IPS DF 6.9 (cell line): ENCODE measurements at regions not wholly inside any gene's neighbourhood (a gene's known extent, or its start where the extent isn't known, plus 50 kb on each side); places are given as distances from the start of the nearest gene placed in this dataset.

Experiments
- DNase-seq: peaks from one replicate; pipeline ENCODE4 v3.0.0-alpha.2; 2013; ENCODE audit warnings: low read depth, low spot score
- H3K27ac ChIP-seq: one replicate; pipeline ENCODE4 v1.5.1; 2013; ENCODE audit warnings: low read length, control low read depth
- H3K27me3 ChIP-seq: 2 replicates; pipeline ENCODE4 v1.6.1; 2013; ENCODE audit warnings: mild to moderate bottlenecking, low read length; ENCODE audit not compliant: control insufficient read depth, insufficient read depth
- H3K36me3 ChIP-seq: 2 replicates; pipeline ENCODE4 v1.6.1; 2013; ENCODE audit warnings: low read length; ENCODE audit not compliant: control insufficient read depth, insufficient read depth
- H3K4me1 ChIP-seq: 2 replicates; pipeline ENCODE4 v1.6.1; 2013; ENCODE audit warnings: low read length; ENCODE audit not compliant: control insufficient read depth, insufficient read depth
- H3K4me3 ChIP-seq: 2 replicates; pipeline ENCODE4 v1.5.1; 2013; ENCODE audit warnings: mild to moderate bottlenecking, low read length
- H3K9me3 ChIP-seq: 2 replicates; pipeline ENCODE4 v1.6.1; 2013; ENCODE audit warnings: low read length, inconsistent platforms; ENCODE audit not compliant: control insufficient read depth, insufficient read depth
- WGBS: extraction: QIAGEN DNeasy Blood & Tissue Kit; methylation state at CpG from one replicate; pipeline ENCODE4 v1.1.7; 2013; ENCODE audit warnings: mixed read lengths, missing lambda C conversion rate; ENCODE audit not compliant: insufficient read length, insufficient coverage; 5-methylcytosine and 5-hydroxymethylcytosine counted together

DNA sequence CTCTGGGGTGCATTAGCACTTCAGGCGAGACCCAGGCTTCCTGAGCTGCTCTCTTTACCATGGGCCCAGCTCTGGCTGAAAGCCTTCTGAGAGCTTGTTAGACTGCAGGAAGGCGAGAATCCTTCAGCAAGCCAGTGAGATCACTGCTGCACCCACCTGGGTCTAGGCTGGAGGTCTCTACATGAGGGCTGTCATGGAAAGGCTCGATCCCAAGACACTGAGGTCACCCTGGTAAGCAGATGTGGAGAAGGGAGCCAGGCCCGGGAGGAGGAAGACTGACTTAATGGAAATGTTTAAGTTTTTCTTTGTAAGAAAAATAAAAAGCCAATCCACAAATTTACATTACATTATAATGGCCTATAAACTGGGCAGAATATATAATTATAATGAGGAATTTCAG, 684.5 kb downstream of the TNS3 start:
- no peaks in the 10 kb centered on the region for H3K4me1 ChIP-seq
- no peak overlapping the region for H3K27ac ChIP-seq
- no peak overlapping the region for H3K4me3 ChIP-seq
- no peak for DNase-seq
- H3K27me3 ChIP-seq = no peaks in the 10 kb centered on the region
- no CpG with 5 or more reads among the region's 4 CpGs for WGBS
- H3K36me3 ChIP-seq = no peaks in the 10 kb centered on the region
- no peaks in the 10 kb centered on the region for H3K9me3 ChIP-seq

GRCh38 chr7:46886669-46887374, 695.1 kb downstream of the TNS3 start:
- no peak for DNase-seq
- H3K4me1 ChIP-seq = no peaks in the 10 kb centered on the region
- no peaks in the 10 kb centered on the region for H3K9me3 ChIP-seq
- no peaks in the 10 kb centered on the region for H3K36me3 ChIP-seq
- H3K27me3 ChIP-seq = no peaks in the 10 kb centered on the region
- WGBS = no CpG with 5 or more reads among the region's 8 CpGs
- H3K4me3 ChIP-seq = no peak overlapping the region
- no peak overlapping the region for H3K27ac ChIP-seq

DNA sequence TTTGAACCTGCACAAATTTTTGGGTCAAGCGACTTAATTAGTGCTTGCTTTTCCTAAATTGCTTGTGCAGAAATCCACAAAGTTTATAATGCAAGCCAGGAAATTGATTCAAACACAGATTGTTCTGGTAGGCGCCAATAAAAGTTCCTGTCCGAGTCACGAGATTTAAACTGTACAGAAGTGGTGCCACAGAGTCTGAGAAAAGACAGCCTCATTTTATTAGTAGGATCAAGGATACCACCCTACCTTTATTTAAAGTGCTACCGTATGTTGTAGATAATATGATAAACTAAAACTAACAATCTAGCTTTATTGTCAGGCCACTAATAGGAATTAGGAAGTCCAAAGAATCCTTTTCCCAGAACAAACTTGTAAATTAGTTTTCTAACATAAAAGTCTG, 696.7 kb downstream of the TNS3 start:
- no peaks in the 10 kb centered on the region for H3K4me1 ChIP-seq
- no CpG with 5 or more reads among the region's 5 CpGs for WGBS
- H3K27ac ChIP-seq = no peak overlapping the region

DNA sequence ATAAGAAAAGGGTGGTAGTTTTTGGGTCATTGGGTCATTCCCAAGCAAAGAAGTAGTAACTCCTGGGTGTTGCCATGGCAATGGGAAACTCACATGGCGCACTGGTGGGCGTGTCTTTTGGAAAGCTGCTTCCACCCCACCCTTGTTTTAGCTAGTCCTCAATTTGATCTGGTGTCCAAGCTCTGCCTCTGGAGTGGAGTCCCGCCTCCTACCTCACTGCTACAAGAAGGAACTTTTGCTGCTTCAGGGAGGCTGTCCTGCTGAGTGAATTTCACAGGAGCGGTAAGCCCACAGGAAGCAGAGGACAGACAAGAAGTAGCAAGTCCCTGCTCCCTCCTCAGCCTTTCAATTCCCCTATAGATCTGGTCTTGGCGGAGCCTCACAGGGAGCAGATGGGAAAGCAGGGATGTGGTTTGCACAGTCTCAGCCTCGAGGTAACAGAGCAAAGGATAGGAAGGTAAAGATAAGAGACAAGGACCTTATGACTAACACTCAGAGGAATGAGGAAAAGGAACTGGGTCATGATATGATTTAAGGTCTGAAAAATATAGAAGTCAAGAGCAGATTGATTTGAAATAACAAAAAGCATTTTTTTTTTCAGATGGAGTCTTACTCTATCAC, 700.3 kb downstream of the TNS3 start:
- no peak overlapping the region for H3K27ac ChIP-seq
- H3K9me3 ChIP-seq = no peaks in the 10 kb centered on the region
- no CpG with 5 or more reads among the region's 6 CpGs for WGBS
- H3K4me3 ChIP-seq = no peak overlapping the region
- no peaks in the 10 kb centered on the region for H3K4me1 ChIP-seq
- no peaks in the 10 kb centered on the region for H3K27me3 ChIP-seq
- peak; percentile 5 for DNase-seq
- no peaks in the 10 kb centered on the region for H3K36me3 ChIP-seq

More for the DNA sequence above, 696.7 kb downstream of the TNS3 start:
- Histone ChIP-seq H3K27me3 (no peaks in the 10 kb centered on the region), H3K9me3 (no peaks in the 10 kb centered on the region), H3K4me3 (no peak overlapping the region), H3K36me3 (no peaks in the 10 kb centered on the region)
- DNase-seq = no peak

- H3K4me3 ChIP-seq = no peak overlapping the region
- H3K27ac ChIP-seq = no peak overlapping the region
- no peaks in the 10 kb centered on the region for H3K36me3 ChIP-seq
- no peak for DNase-seq
- H3K4me1 ChIP-seq = no peaks in the 10 kb centered on the region
- no CpG with 5 or more reads among the region's 7 CpGs for WGBS
- H3K9me3 ChIP-seq = no peaks in the 10 kb centered on the region
- no peaks in the 10 kb centered on the region for H3K27me3 ChIP-seq
Observed at GRCh38 chr7:46880508-46881196, 701.3 kb downstream of the TNS3 start.

DNA sequence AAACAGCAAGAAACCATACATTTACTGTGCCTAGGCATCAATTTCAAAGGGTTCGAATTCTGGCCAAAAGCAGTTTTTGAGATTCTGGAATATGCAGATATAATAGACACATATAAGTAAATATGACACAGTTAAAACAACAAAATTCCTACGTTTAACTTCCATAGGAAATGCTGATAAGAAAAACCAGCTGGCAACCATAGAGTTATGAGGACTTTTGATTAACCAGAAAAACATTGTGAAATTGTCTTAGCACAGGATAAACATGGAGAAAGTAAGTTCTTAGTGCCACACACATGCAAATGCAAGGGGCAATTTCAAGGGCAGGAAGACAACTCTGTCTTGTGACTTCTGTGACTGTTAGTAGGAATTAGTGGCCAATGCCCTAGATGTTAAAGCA, 702.1 kb downstream of the TNS3 start:
- no peak overlapping the region for H3K27ac ChIP-seq
- no peaks in the 10 kb centered on the region for H3K4me1 ChIP-seq
- DNase-seq = no peak
- H3K36me3 ChIP-seq = no peaks in the 10 kb centered on the region
- H3K9me3 ChIP-seq = no peaks in the 10 kb centered on the region
- WGBS = no CpG with 5 or more reads among the region's 2 CpGs
- H3K4me3 ChIP-seq = no peak overlapping the region
- H3K27me3 ChIP-seq = no peaks in the 10 kb centered on the region

DNA sequence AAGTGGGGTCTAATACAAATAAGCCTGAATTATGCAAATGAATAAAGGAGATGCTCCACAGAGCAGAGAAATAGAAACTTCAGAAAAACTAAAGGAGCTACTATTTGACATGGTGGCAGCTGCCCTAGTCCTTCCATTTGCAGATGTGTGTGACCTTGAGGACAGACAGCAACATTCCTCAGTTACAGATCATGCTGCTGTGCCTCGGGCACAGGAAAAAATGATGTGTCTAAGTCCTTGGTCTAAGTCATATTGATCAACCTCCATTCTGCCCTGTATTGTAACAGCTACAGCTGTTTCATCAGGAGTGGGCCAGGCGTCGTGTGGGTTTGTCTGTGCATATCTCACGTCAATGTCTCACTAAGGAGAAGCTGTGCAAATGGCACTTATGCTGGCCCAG, 710.4 kb downstream of the TNS3 start:
- Histone ChIP-seq H3K27ac (no peak overlapping the region), H3K9me3 (no peaks in the 10 kb centered on the region), H3K4me3 (no peak overlapping the region), H3K4me1 (no peaks in the 10 kb centered on the region), H3K27me3 (no peaks in the 10 kb centered on the region), H3K36me3 (no peaks in the 10 kb centered on the region)
- no CpG with 5 or more reads among the region's 4 CpGs for whole genome bisulfite sequencing
- DNase-seq = no peak

DNA sequence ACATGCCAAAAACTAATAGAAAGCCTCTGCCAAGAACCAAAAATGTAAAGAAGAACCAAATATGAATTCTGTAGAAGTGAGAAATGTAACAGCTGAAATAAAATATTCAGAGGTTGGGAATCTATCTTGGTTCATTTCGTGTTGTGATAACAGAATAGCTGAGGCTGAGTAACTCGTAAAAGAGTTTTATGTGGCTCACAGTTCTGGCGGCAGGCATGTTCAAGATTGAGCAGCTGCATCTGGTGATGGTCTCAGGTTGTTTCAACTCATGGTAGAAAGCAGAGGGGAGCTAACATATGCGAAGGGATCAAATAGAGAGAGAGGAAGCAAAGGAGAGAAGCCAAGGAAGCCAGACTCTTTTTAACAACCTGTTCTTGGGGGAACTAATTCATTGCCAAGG, 717.2 kb downstream of the TNS3 start:
- Histone ChIP-seq H3K27ac (no peak overlapping the region), H3K4me3 (no peak overlapping the region), H3K9me3 (no peaks in the 10 kb centered on the region; the same call in 1 of the 2 replicates), H3K36me3 (no peaks in the 10 kb centered on the region), H3K27me3 (no peaks in the 10 kb centered on the region), H3K4me1 (no peaks in the 10 kb centered on the region)
- DNase-seq = no peak
- WGBS = no CpG with 5 or more reads among the region's 4 CpGs

DNA sequence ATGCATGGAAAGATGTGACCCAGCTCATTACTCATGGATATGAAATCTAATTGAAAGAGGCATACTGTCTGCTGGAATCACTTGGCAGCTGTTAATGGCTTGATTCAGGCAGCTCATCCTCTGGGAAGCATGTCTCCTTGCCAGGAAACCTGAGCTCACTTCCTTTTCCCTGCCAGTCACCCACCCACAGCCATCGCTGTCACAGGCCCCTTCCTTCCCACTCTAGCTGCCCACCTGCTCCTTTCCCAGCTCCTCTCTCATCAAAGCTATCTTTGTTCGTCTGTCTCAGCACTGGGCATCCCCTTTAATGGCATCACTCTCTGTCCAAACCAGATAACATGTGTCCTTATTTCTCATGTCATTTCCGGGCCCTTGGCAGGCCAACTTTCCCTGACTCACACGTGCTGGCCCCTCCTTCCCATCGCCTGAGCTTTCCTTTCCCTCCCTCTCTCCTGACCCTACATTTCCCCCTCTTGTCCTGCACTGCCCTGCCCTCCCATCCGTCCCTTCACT, 721.9 kb downstream of the TNS3 start:
- WGBS = no CpG with 5 or more reads among the region's 6 CpGs
- H3K4me3 ChIP-seq = no peak overlapping the region
- DNase-seq = no peak

DNA sequence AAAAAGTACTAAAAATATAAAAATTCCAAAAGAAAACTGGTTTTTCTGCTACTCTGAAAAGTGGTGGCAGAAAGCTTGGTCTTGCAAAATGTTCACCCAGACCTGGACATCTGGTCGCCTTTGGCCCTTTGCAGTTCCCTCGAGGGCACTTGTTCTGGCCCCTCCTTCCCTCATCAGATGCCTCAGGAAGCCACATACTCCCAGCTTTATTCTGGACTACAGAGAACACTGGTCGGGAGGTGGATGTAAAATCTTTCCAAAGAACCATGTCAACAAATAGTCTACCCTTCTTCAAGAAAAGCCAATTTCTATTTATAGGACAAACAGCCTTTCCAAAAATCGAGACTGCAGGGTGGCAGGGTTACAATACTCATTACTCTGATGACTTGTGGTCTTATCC, 726.1 kb downstream of the TNS3 start:
- H3K36me3 ChIP-seq = no peaks in the 10 kb centered on the region
- DNase-seq = no peak
- no peaks in the 10 kb centered on the region for H3K27me3 ChIP-seq
- WGBS = no CpG with 5 or more reads among the region's 4 CpGs
- no peak overlapping the region for H3K27ac ChIP-seq
- no peaks in the 10 kb centered on the region; the same call in 1 of the 2 replicates for H3K4me1 ChIP-seq
- H3K9me3 ChIP-seq = no peaks in the 10 kb centered on the region
- H3K4me3 ChIP-seq = no peak overlapping the region

More for the DNA sequence above, 721.9 kb downstream of the TNS3 start:
- Histone ChIP-seq H3K27ac (no peak overlapping the region), H3K27me3 (no peaks in the 10 kb centered on the region), H3K9me3 (no peaks in the 10 kb centered on the region; the same call in 1 of the 2 replicates), H3K36me3 (no peaks in the 10 kb centered on the region), H3K4me1 (no peaks in the 10 kb centered on the region)
